ENCODE measurements at regions not wholly inside any gene's neighbourhood (a gene's known extent, or its start where the extent isn't known, plus 50 kb on each side); places are given as distances from the start of the nearest gene placed in this dataset.
A peak's percentile ranks its signal among the peaks of the same experiment; 100 is the strongest.

DNA sequence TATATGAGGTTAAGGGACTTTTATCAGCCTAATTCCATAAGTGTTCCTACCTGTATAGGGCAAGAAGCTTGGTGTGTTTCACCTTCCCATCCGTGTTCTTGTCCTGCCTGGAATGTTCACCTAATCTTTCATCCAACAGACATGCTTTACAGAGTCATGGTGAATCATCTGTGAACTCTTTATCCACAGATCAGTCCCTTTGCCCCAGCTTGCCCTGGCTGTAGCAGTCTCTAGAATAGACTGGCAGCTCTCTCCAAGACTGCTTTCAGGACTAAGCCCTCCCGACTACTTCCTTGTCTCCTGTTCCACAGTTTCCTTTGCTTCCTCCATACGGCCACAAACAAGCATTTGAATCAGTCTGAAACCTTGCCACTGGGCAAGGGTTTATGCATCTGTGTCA, 177.9 kb upstream of the IL15 start:
- no peaks in the 10 kb centered on the region for H4K20me1 ChIP-seq (ENCODE audit: insufficient read depth)
- no peaks in the 10 kb centered on the region for H3F3A ChIP-seq (ENCODE audit: insufficient read depth, low read depth)
- no peaks in the 10 kb centered on the region for H3K9me3 ChIP-seq (ENCODE audit: insufficient read depth, low read depth)
- TF ChIP-seq EZH2 (IDR thresholded peaks at IDR 0.05; ENCODE audit: low read depth), result no peak
- TF ChIP-seq, protein P1, sequence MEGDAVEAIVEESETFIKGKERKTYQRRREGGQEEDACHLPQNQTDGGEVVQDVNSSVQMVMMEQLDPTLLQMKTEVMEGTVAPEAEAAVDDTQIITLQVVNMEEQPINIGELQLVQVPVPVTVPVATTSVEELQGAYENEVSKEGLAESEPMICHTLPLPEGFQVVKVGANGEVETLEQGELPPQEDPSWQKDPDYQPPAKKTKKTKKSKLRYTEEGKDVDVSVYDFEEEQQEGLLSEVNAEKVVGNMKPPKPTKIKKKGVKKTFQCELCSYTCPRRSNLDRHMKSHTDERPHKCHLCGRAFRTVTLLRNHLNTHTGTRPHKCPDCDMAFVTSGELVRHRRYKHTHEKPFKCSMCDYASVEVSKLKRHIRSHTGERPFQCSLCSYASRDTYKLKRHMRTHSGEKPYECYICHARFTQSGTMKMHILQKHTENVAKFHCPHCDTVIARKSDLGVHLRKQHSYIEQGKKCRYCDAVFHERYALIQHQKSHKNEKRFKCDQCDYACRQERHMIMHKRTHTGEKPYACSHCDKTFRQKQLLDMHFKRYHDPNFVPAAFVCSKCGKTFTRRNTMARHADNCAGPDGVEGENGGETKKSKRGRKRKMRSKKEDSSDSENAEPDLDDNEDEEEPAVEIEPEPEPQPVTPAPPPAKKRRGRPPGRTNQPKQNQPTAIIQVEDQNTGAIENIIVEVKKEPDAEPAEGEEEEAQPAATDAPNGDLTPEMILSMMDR (conservative IDR thresholded peaks at IDR 0.05), result no peak
- H3K4me2 ChIP-seq, result no peak overlapping the region
- intact Hi-C loops (cut with micrococcal nuclease; ENCODE audit: unreplicated experiment), result no loop called here
- ChIA-PET POLR2A (ENCODE audit: unreplicated experiment) (interaction anchor here (0.7 kb wide), 1 partner anchor 1043 kb away, joined by 5 read pairs; no protein-coding TSS in a partner anchor), CTCF (no interaction called here)
- no peak overlapping the region for H3K27ac ChIP-seq
- no peak overlapping the region for H3K4me3 ChIP-seq
- H3K36me3 ChIP-seq (ENCODE audit: low read depth), result no peaks in the 10 kb centered on the region
- peak overlapping the region; percentile 65; the same call in 1 of the 2 replicates for H2AFZ ChIP-seq
- BruUV-seq (replicated peaks), result no TSS peak
- H3K4me1 ChIP-seq (replicated peaks; ENCODE audit: insufficient read depth), result no peaks in the 10 kb centered on the region
- peak; percentile 11 to 48 for DNase-seq
- no peaks in the 10 kb centered on the region for H3K9me2 ChIP-seq (ENCODE audit: insufficient read depth)
- H3K27me3 ChIP-seq (ENCODE audit: insufficient read depth, low read depth), result no peaks in the 10 kb centered on the region
- H3K79me2 ChIP-seq (ENCODE audit: low read depth), result no peaks in the 10 kb centered on the region

- no peaks in the 10 kb centered on the region for H4K20me1 ChIP-seq (ENCODE audit: insufficient read depth)
- no peaks in the 10 kb centered on the region for H3K9me2 ChIP-seq (ENCODE audit: insufficient read depth)
- no peaks in the 10 kb centered on the region for H3K27me3 ChIP-seq (ENCODE audit: insufficient read depth, low read depth)
- DNase-seq, result no peak
- intact Hi-C loops (cut with micrococcal nuclease; ENCODE audit: unreplicated experiment), result no loop called here
- H3K36me3 ChIP-seq (ENCODE audit: low read depth), result no peaks in the 10 kb centered on the region
- no peak overlapping the region for H3K27ac ChIP-seq
- BruUV-seq (replicated peaks), result no TSS peak
- no peaks in the 10 kb centered on the region for H3K4me1 ChIP-seq (replicated peaks; ENCODE audit: insufficient read depth)
- TF ChIP-seq EZH2 (IDR thresholded peaks at IDR 0.05; ENCODE audit: low read depth), result no peak
- TF ChIP-seq, protein P1 (conservative IDR thresholded peaks at IDR 0.05), result no peak
- H3F3A ChIP-seq (ENCODE audit: insufficient read depth, low read depth), result no peaks in the 10 kb centered on the region
- no peaks in the 10 kb centered on the region for H3K79me2 ChIP-seq (ENCODE audit: low read depth)
- H3K4me2 ChIP-seq, result no peak overlapping the region
- no peak overlapping the region for H3K4me3 ChIP-seq
- no peaks in the 10 kb centered on the region for H3K9me3 ChIP-seq (ENCODE audit: insufficient read depth, low read depth)
- ChIA-PET POLR2A (ENCODE audit: unreplicated experiment) (no interaction called here), CTCF (no interaction called here)
- H2AFZ ChIP-seq, result no peak overlapping the region
These were observed 177.4 kb upstream of the IL15 start for GRCh38 chr4:141459020-141459419.

DNA sequence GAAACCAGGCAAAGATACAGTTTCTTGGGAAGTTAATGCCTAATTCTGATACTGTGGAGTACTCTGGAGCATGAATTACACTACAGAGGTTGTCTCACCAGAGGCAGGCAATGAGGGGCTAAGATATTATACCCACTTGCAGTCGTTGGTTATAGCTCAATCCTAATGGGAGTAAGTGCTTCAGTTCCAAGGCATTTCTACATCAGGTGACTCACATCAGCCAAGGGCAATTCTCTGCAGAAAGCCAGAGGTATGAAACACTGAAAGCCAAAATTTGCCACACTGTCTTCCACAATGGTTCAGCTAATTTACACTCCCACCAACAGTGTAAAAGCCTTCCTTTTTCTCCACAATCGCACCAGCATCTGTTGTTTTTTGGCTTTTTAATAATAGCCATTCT, 174.0 kb upstream of the IL15 start:
- intact Hi-C loops (cut with micrococcal nuclease; ENCODE audit: unreplicated experiment), result no loop called here
- Histone ChIP-seq H3K4me1 (replicated peaks; ENCODE audit: insufficient read depth) (no peaks in the 10 kb centered on the region), H3F3A (ENCODE audit: insufficient read depth, low read depth) (no peaks in the 10 kb centered on the region), H3K4me3 (no peak overlapping the region), H3K9me2 (ENCODE audit: insufficient read depth) (no peaks in the 10 kb centered on the region), H3K4me2 (no peak overlapping the region), H2AFZ (no peak overlapping the region), H4K20me1 (ENCODE audit: insufficient read depth) (no peaks in the 10 kb centered on the region), H3K36me3 (ENCODE audit: low read depth) (no peaks in the 10 kb centered on the region), H3K9me3 (ENCODE audit: insufficient read depth, low read depth) (no peaks in the 10 kb centered on the region), H3K27ac (no peak overlapping the region), H3K79me2 (ENCODE audit: low read depth) (no peaks in the 10 kb centered on the region), H3K27me3 (ENCODE audit: insufficient read depth, low read depth) (no peaks in the 10 kb centered on the region)
- DNase-seq, result no peak
- TF ChIP-seq, protein P1 (conservative IDR thresholded peaks at IDR 0.05), result no peak
- TF ChIP-seq EZH2 (IDR thresholded peaks at IDR 0.05; ENCODE audit: low read depth), result no peak
- CTCF ChIA-PET, result no interaction called here
- POLR2A ChIA-PET (ENCODE audit: unreplicated experiment), result no interaction called here
- BruUV-seq (replicated peaks), result no TSS peak
